ENCODE measurements at regions not wholly inside any gene's neighbourhood (a gene's known extent, or its start where the extent isn't known, plus 50 kb on each side); places are given as distances from the start of the nearest gene placed in this dataset.

- H3K9ac ChIP-seq (ENCODE audit: insufficient read depth, low read length, poor library complexity, severe bottlenecking): no peak overlapping the region
- WGBS (ENCODE audit: insufficient coverage): 84% methylated on average over 4 of the region's 4 CpGs
- H3K79me2 ChIP-seq (ENCODE audit: insufficient read depth, low read length): no peaks in the 10 kb centered on the region
- H3K4me3 ChIP-seq (replicated peaks in 1 of 3; ENCODE audit: low read depth in 2 of 3, low read length in 3 of 3): no peak overlapping the region
- H3K36me3 Mint-ChIP-seq: no peaks in the 10 kb centered on the region
- no peak overlapping the region for H3K4me3 Mint-ChIP-seq
- no peak for DNase-seq
- peaks cover 0 to 3% of the 10 kb centered on the region in 2 donors for H3K27me3 ChIP-seq (ENCODE audit: control insufficient read depth in 2 of 2, insufficient read depth in 2 of 2, low read length in 2 of 2)
- H3K27me3 Mint-ChIP-seq (ENCODE audit: low read depth in 3 of 3): peaks cover 8 to 19% (median 10%) of the 10 kb centered on the region in 3 donors
- H3K9me3 Mint-ChIP-seq: peaks cover 0 to 4% (median 1%) of the 10 kb centered on the region in 7 donors
- H3K4me1 ChIP-seq (ENCODE audit: control insufficient read depth in 1 of 2, insufficient read depth in 2 of 2, low read length in 2 of 2): no peaks in the 10 kb centered on the region
- H2AFZ ChIP-seq (ENCODE audit: insufficient read depth, low read depth, low read length, poor library complexity, severe bottlenecking): no peak overlapping the region
- H3K4me2 ChIP-seq (replicated peaks; ENCODE audit: extremely low read depth, low read length, poor library complexity, severe bottlenecking): no peak overlapping the region
- H3K27ac Mint-ChIP-seq: peak overlapping the region in 1 of 7 donors; percentile 43
- no peaks in the 10 kb centered on the region for H4K20me1 ChIP-seq (ENCODE audit: insufficient read depth, low read length)
- no peaks in the 10 kb centered on the region for H3K9me3 ChIP-seq (replicated peaks in 1 of 2; ENCODE audit: control insufficient read depth in 1 of 2, insufficient read depth in 1 of 2, low read length in 2 of 2)
- intact Hi-C loops (cut with micrococcal nuclease): no loop called here
- TF ChIP-seq CTCF (IDR thresholded peaks at IDR 0.05): no peak
- no peaks in the 10 kb centered on the region for H3K4me1 Mint-ChIP-seq
- H3K36me3 ChIP-seq (replicated peaks in 1 of 2; ENCODE audit: control insufficient read depth in 1 of 2, insufficient read depth in 2 of 2, low read length in 2 of 2): no peaks in the 10 kb centered on the region
- no peak overlapping the region for H3K27ac ChIP-seq (ENCODE audit: low read depth in 1 of 2, low read length in 2 of 2)
These were observed 97.2 kb upstream of the IGSF21 start for GRCh38 chr1:18010408-18010807.

- Mint-ChIP-seq H3K27ac (no peak overlapping the region), H3K27me3 (ENCODE audit: low read depth in 3 of 3) (peaks cover 7 to 17% (median 10%) of the 10 kb centered on the region in 3 donors), H3K36me3 (no peaks in the 10 kb centered on the region), H3K4me1 (no peaks in the 10 kb centered on the region), H3K9me3 (peaks cover 0 to 4% (median 1%) of the 10 kb centered on the region in 7 donors), H3K4me3 (no peak overlapping the region)
- no peak for DNase-seq
- Histone ChIP-seq H3K4me3 (replicated peaks in 1 of 3; ENCODE audit: low read depth in 2 of 3, low read length in 3 of 3) (no peak overlapping the region), H3K36me3 (replicated peaks in 1 of 2; ENCODE audit: control insufficient read depth in 1 of 2, insufficient read depth in 2 of 2, low read length in 2 of 2) (no peaks in the 10 kb centered on the region), H3K4me2 (replicated peaks; ENCODE audit: extremely low read depth, low read length, poor library complexity, severe bottlenecking) (no peak overlapping the region), H3K27me3 (ENCODE audit: control insufficient read depth in 2 of 2, insufficient read depth in 2 of 2, low read length in 2 of 2) (peaks cover 0 to 3% of the 10 kb centered on the region in 2 donors), H3K9me3 (replicated peaks in 1 of 2; ENCODE audit: control insufficient read depth in 1 of 2, insufficient read depth in 1 of 2, low read length in 2 of 2) (no peaks in the 10 kb centered on the region), H2AFZ (ENCODE audit: insufficient read depth, low read depth, low read length, poor library complexity, severe bottlenecking) (no peak overlapping the region), H3K4me1 (ENCODE audit: control insufficient read depth in 1 of 2, insufficient read depth in 2 of 2, low read length in 2 of 2) (no peaks in the 10 kb centered on the region), H3K79me2 (ENCODE audit: insufficient read depth, low read length) (no peaks in the 10 kb centered on the region), H3K9ac (ENCODE audit: insufficient read depth, low read length, poor library complexity, severe bottlenecking) (no peak overlapping the region), H3K27ac (ENCODE audit: low read depth in 1 of 2, low read length in 2 of 2) (no peak overlapping the region), H4K20me1 (ENCODE audit: insufficient read depth, low read length) (no peaks in the 10 kb centered on the region)
- WGBS (ENCODE audit: insufficient coverage): no CpG with 5 or more reads among the region's 2 CpGs
- no peak for TF ChIP-seq CTCF (IDR thresholded peaks at IDR 0.05)
- intact Hi-C loops (cut with micrococcal nuclease): no loop called here
These were observed 96.7 kb upstream of the IGSF21 start for GRCh38 chr1:18010945-18011344.

Data from CD14-positive monocyte (primary cell).